ENCODE measurements at regions not wholly inside any gene's neighbourhood (a gene's known extent, or its start where the extent isn't known, plus 50 kb on each side); places are given as distances from the start of the nearest gene placed in this dataset.

- Histone ChIP-seq H3K9ac (ENCODE audit: low read length) (no peak overlapping the region), H3K9me3 (ENCODE audit: insufficient read depth, low read length) (no peaks in the 10 kb centered on the region), H3K79me2 (ENCODE audit: insufficient read depth, low read length) (no peaks in the 10 kb centered on the region), H3K4me3 (ENCODE audit: insufficient read depth, low read length, poor library complexity, severe bottlenecking) (no peak overlapping the region), H3K36me3 (ENCODE audit: low read length) (no peaks in the 10 kb centered on the region), H3F3A (ENCODE audit: insufficient read depth) (no peaks in the 10 kb centered on the region), H3K27me3 (ENCODE audit: low read length) (no peaks in the 10 kb centered on the region), H3K9me2 (replicated peaks; ENCODE audit: insufficient read depth, low read length) (no peaks in the 10 kb centered on the region), H4K20me1 (ENCODE audit: low read depth, low read length) (no peaks in the 10 kb centered on the region), H3K27ac (ENCODE audit: low read depth, low read length) (no peak overlapping the region), H3K4me2 (ENCODE audit: low read depth, low read length, poor library complexity, severe bottlenecking) (no peak overlapping the region), H2AFZ (ENCODE audit: low read depth, low read length, severe bottlenecking) (no peak overlapping the region)
- TF ChIP-seq CTCF (IDR thresholded peaks at IDR 0.05; ENCODE audit: insufficient read depth, low read length, poor library complexity, severe bottlenecking) (no peak), EZH2phosphoT487 (conservative IDR thresholded peaks at IDR 0.05; ENCODE audit: low read length) (no peak)
These were observed 361.5 kb upstream of the MBL2 start for GRCh38 chr10:53134050-53134449.

GRCh38 chr10:53130337-53130736, 357.8 kb upstream of the MBL2 start:
- Histone ChIP-seq H3K27me3 (ENCODE audit: low read length) (no peaks in the 10 kb centered on the region), H2AFZ (ENCODE audit: low read depth, low read length, severe bottlenecking) (no peak overlapping the region), H3K36me3 (ENCODE audit: low read length) (no peaks in the 10 kb centered on the region), H3K4me3 (ENCODE audit: insufficient read depth, low read length, poor library complexity, severe bottlenecking) (no peak overlapping the region), H3K27ac (ENCODE audit: low read depth, low read length) (no peak overlapping the region), H3K9ac (ENCODE audit: low read length) (no peak overlapping the region), H3K9me3 (ENCODE audit: insufficient read depth, low read length) (no peaks in the 10 kb centered on the region), H3F3A (ENCODE audit: insufficient read depth) (no peaks in the 10 kb centered on the region), H3K4me2 (ENCODE audit: low read depth, low read length, poor library complexity, severe bottlenecking) (no peak overlapping the region), H3K9me2 (replicated peaks; ENCODE audit: insufficient read depth, low read length) (no peaks in the 10 kb centered on the region), H4K20me1 (ENCODE audit: low read depth, low read length) (no peaks in the 10 kb centered on the region), H3K79me2 (ENCODE audit: insufficient read depth, low read length) (no peaks in the 10 kb centered on the region)
- TF ChIP-seq CTCF (IDR thresholded peaks at IDR 0.05; ENCODE audit: insufficient read depth, low read length, poor library complexity, severe bottlenecking) (no peak), EZH2phosphoT487 (conservative IDR thresholded peaks at IDR 0.05; ENCODE audit: low read length) (no peak)

GRCh38 chr10:53127686-53128085, 355.1 kb upstream of the MBL2 start:
- H3K9me2 ChIP-seq (replicated peaks; ENCODE audit: insufficient read depth, low read length): no peaks in the 10 kb centered on the region
- H3K9ac ChIP-seq (ENCODE audit: low read length): no peak overlapping the region
- no peaks in the 10 kb centered on the region for H3K27me3 ChIP-seq (ENCODE audit: low read length)
- H3K9me3 ChIP-seq (ENCODE audit: insufficient read depth, low read length): no peaks in the 10 kb centered on the region
- no peak overlapping the region for H2AFZ ChIP-seq (ENCODE audit: low read depth, low read length, severe bottlenecking)
- H3K36me3 ChIP-seq (ENCODE audit: low read length): no peaks in the 10 kb centered on the region
- H3K4me2 ChIP-seq (ENCODE audit: low read depth, low read length, poor library complexity, severe bottlenecking): no peak overlapping the region
- H3F3A ChIP-seq (ENCODE audit: insufficient read depth): no peaks in the 10 kb centered on the region
- H3K79me2 ChIP-seq (ENCODE audit: insufficient read depth, low read length): no peaks in the 10 kb centered on the region
- no peak overlapping the region for H3K4me3 ChIP-seq (ENCODE audit: insufficient read depth, low read length, poor library complexity, severe bottlenecking)
- no peak overlapping the region for H3K27ac ChIP-seq (ENCODE audit: low read depth, low read length)
- no peak for TF ChIP-seq CTCF (IDR thresholded peaks at IDR 0.05; ENCODE audit: insufficient read depth, low read length, poor library complexity, severe bottlenecking)
- TF ChIP-seq EZH2phosphoT487 (conservative IDR thresholded peaks at IDR 0.05; ENCODE audit: low read length): no peak
- no peaks in the 10 kb centered on the region for H4K20me1 ChIP-seq (ENCODE audit: low read depth, low read length)

- H3K4me2 ChIP-seq (ENCODE audit: low read depth, low read length, poor library complexity, severe bottlenecking): no peak overlapping the region
- H3K9ac ChIP-seq (ENCODE audit: low read length): no peak overlapping the region
- no peak overlapping the region for H3K27ac ChIP-seq (ENCODE audit: low read depth, low read length)
- no peaks in the 10 kb centered on the region for H4K20me1 ChIP-seq (ENCODE audit: low read depth, low read length)
- H3K9me2 ChIP-seq (replicated peaks; ENCODE audit: insufficient read depth, low read length): no peaks in the 10 kb centered on the region
- TF ChIP-seq CTCF (IDR thresholded peaks at IDR 0.05; ENCODE audit: insufficient read depth, low read length, poor library complexity, severe bottlenecking) (no peak), EZH2phosphoT487 (conservative IDR thresholded peaks at IDR 0.05; ENCODE audit: low read length) (no peak)
- no peaks in the 10 kb centered on the region for H3K36me3 ChIP-seq (ENCODE audit: low read length)
- no peak overlapping the region for H3K4me3 ChIP-seq (ENCODE audit: insufficient read depth, low read length, poor library complexity, severe bottlenecking)
- H2AFZ ChIP-seq (ENCODE audit: low read depth, low read length, severe bottlenecking): no peak overlapping the region
- H3K27me3 ChIP-seq (ENCODE audit: low read length): no peaks in the 10 kb centered on the region
- no peaks in the 10 kb centered on the region for H3K79me2 ChIP-seq (ENCODE audit: insufficient read depth, low read length)
- no peaks in the 10 kb centered on the region for H3K9me3 ChIP-seq (ENCODE audit: insufficient read depth, low read length)
- no peaks in the 10 kb centered on the region for H3F3A ChIP-seq (ENCODE audit: insufficient read depth)
These were observed 350.7 kb upstream of the MBL2 start for GRCh38 chr10:53123311-53123710.

Data from SU-DHL-6 (cell line).